ENCODE measurements at regions not wholly inside any gene's neighbourhood (a gene's known extent, or its start where the extent isn't known, plus 50 kb on each side); places are given as distances from the start of the nearest gene placed in this dataset.

DNA sequence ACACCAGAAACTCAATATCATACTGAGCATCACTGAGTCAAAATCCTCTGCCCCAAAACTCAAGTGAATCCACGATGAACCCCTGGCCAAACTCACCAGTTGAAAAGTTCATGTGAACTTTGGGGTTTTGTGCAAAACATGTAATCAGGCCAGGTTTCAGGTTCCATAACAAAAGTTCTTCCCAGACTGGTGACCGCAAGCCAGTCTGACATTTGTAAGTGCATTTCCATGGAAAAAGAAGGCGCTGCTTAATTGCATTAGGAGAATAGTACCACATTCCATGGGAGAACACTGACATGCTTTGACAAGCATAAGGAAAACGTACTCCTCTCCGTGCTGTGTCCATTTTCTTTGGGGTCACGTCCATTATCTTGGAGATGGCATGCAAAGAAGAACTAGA lies 567.0 kb downstream of the BNC2 start:
- Histone ChIP-seq H3K4ac (ENCODE audit: low read depth, low read length) (no peak overlapping the region), H3K23ac (ENCODE audit: insufficient read length, low read depth, low read length) (no peak overlapping the region), H2AK5ac (ENCODE audit: insufficient read length, low read length) (no peak overlapping the region), H3K4me2 (ENCODE audit: insufficient read depth, insufficient read length, low read length) (no peak overlapping the region), H4K5ac (ENCODE audit: insufficient read length, low read depth, low read length) (no peak overlapping the region), H2AFZ (ENCODE audit: low read length) (no peak overlapping the region), H2BK15ac (ENCODE audit: low read depth, low read length) (no peak overlapping the region), H3K56ac (ENCODE audit: insufficient read length, low read depth, low read length) (no peak overlapping the region), H2BK12ac (ENCODE audit: insufficient read length, low read depth, low read length) (no peak overlapping the region), H3K9me3 (ENCODE audit: control insufficient read depth, low read depth, low read length) (no peaks in the 10 kb centered on the region), H3K79me1 (ENCODE audit: insufficient read depth, low read depth, low read length, poor library complexity, severe bottlenecking) (no peaks in the 10 kb centered on the region), H3K18ac (ENCODE audit: insufficient read length, low read depth, low read length) (no peak overlapping the region), H3K23me2 (ENCODE audit: insufficient read length, low read depth, low read length, poor library complexity, severe bottlenecking) (no peaks in the 10 kb centered on the region), H3K79me2 (ENCODE audit: insufficient read depth, low read length) (no peaks in the 10 kb centered on the region), H3K4me1 (ENCODE audit: insufficient read depth, low read length) (no peaks in the 10 kb centered on the region; the same call in 1 of the 2 replicates), H3K27me3 (ENCODE audit: insufficient read depth, low read length) (no peaks in the 10 kb centered on the region), H3K9ac (ENCODE audit: extremely low read depth, insufficient read length, low read length) (no peak overlapping the region), H3T11ph (ENCODE audit: low read length) (no peak overlapping the region), H2BK20ac (ENCODE audit: low read depth, low read length, poor library complexity, severe bottlenecking) (no peak overlapping the region), H4K20me1 (ENCODE audit: control insufficient read depth, insufficient read depth, insufficient read length) (no peaks in the 10 kb centered on the region), H2BK120ac (ENCODE audit: low read depth, low read length, poor library complexity, severe bottlenecking) (no peak overlapping the region), H4K91ac (ENCODE audit: insufficient read length, low read depth, low read length) (no peak overlapping the region), H4K8ac (replicated peaks; ENCODE audit: insufficient read length, low read depth, low read length) (no peak overlapping the region), H3K14ac (ENCODE audit: insufficient read depth, low read length) (no peak overlapping the region), H2BK5ac (ENCODE audit: insufficient read length, low read length) (no peak overlapping the region), H3K27ac (ENCODE audit: insufficient read length, low read depth, low read length) (no peak overlapping the region)
- Mint-ChIP-seq H3K4me3 (no peak overlapping the region), H3K27me3 (ENCODE audit: low read depth) (no peaks in the 10 kb centered on the region; the same call in none of the 2 replicates), H3K36me3 (ENCODE audit: insufficient read depth in 1 of 3, low read depth in 3 of 3) (peaks cover 2 to 7% (median 2%) of the 10 kb centered on the region in 3 experiments; a peak in 5 of 7 replicates), H3K4me1 (peaks cover 11 to 27% of the 10 kb centered on the region in 2 experiments), H3K9me3 (peaks cover 5 to 7% of the 10 kb centered on the region in 2 experiments), H3K27ac (no peak overlapping the region)
- TF ChIP-seq, protein P1, sequence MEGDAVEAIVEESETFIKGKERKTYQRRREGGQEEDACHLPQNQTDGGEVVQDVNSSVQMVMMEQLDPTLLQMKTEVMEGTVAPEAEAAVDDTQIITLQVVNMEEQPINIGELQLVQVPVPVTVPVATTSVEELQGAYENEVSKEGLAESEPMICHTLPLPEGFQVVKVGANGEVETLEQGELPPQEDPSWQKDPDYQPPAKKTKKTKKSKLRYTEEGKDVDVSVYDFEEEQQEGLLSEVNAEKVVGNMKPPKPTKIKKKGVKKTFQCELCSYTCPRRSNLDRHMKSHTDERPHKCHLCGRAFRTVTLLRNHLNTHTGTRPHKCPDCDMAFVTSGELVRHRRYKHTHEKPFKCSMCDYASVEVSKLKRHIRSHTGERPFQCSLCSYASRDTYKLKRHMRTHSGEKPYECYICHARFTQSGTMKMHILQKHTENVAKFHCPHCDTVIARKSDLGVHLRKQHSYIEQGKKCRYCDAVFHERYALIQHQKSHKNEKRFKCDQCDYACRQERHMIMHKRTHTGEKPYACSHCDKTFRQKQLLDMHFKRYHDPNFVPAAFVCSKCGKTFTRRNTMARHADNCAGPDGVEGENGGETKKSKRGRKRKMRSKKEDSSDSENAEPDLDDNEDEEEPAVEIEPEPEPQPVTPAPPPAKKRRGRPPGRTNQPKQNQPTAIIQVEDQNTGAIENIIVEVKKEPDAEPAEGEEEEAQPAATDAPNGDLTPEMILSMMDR (conservative IDR thresholded peaks at IDR 0.05): no peak
- DNase-seq: peak; percentile 7
- WGBS (ENCODE audit: extremely low coverage, insufficient read length, low lambda C conversion rate): no CpG with 5 or more reads among the region's 6 CpGs
